ENCODE measurements at regions not wholly inside any gene's neighbourhood (a gene's known extent, or its start where the extent isn't known, plus 50 kb on each side); places are given as distances from the start of the nearest gene placed in this dataset.

GRCh38 chr3:176075046-176075445, 1122.2 kb downstream of the TBL1XR1 start:
- no peak for TF ChIP-seq CTCF (IDR thresholded peaks at IDR 0.05)
- TF ChIP-seq POLR2A (IDR thresholded peaks at IDR 0.05): no peak

Data from Peyer's patch (tissue), 4 donors.